ENCODE measurements at regions not wholly inside any gene's neighbourhood (a gene's known extent, or its start where the extent isn't known, plus 50 kb on each side); places are given as distances from the start of the nearest gene placed in this dataset.
"Not testable (repeated sequence)": the region's sequence is repeated elsewhere in the genome, so short reads cannot be mapped to it uniquely, and the experiment has no call there.

- DNase-seq (ENCODE audit: low read depth in 2 of 2): no peak
Observed at GRCh38 chr4:23958749-23959148, 68.9 kb upstream of the PPARGC1A start.

GRCh38 chr4:23957465-23957864, 67.6 kb upstream of the PPARGC1A start:
- no peak for DNase-seq (ENCODE audit: low read depth in 2 of 2)

- DNase-seq (ENCODE audit: low read depth in 2 of 2): no peak
Observed at GRCh38 chr4:23956601-23957364, 66.9 kb upstream of the PPARGC1A start.

- no peak for DNase-seq (ENCODE audit: low read depth in 2 of 2)
Observed at GRCh38 chr4:23952258-23952657, 62.4 kb upstream of the PPARGC1A start.

GRCh38 chr4:23947826-23948225, 58.0 kb upstream of the PPARGC1A start:
- DNase-seq (ENCODE audit: low read depth in 2 of 2): no peak

GRCh38 chr4:23946299-23946698, 56.5 kb upstream of the PPARGC1A start:
- DNase-seq (ENCODE audit: low read depth in 2 of 2): no peak

GRCh38 chr4:23945451-23946017, 55.7 kb upstream of the PPARGC1A start:
- DNase-seq (ENCODE audit: low read depth in 2 of 2): no peak

- DNase-seq (ENCODE audit: low read depth in 2 of 2): not testable (repeated sequence)
Observed at GRCh38 chr4:23944556-23944955, 54.7 kb upstream of the PPARGC1A start.

- no peak for DNase-seq (ENCODE audit: low read depth in 2 of 2)
Observed at GRCh38 chr4:23943478-23943877, 53.6 kb upstream of the PPARGC1A start.

- DNase-seq (ENCODE audit: low read depth in 2 of 2): no peak
Observed at GRCh38 chr4:23942471-23942870, 52.6 kb upstream of the PPARGC1A start.
